Suprapubic skin (tissue), 4 donors: ENCODE measurements at regions not wholly inside any gene's neighbourhood (a gene's known extent, or its start where the extent isn't known, plus 50 kb on each side); places are given as distances from the start of the nearest gene placed in this dataset.

Source experiments
- POLR2A ChIP-seq, 2 donors: fragments of 450-650 bp; IDR thresholded peaks; one replicate each; pipeline ENCODE4 v1.6.1; 2017; ENCODE audit warnings: antibody characterized with exemption in 2 of 2, mild to moderate bottlenecking in 2 of 2, moderate library complexity in 2 of 2
- POLR2AphosphoS5 ChIP-seq, 3 donors: sonication (generic); formaldehyde crosslinking; IDR thresholded peaks; one replicate each; pipeline ENCODE4 v1.6.1; 2017; ENCODE audit warnings: antibody characterized with exemption in 3 of 3
- TF ChIP-seq, protein P1 (sequence below), 2 donors: fragments of 200-600 bp in 1 of 2; fragments of 450-650 bp in 1 of 2; sonication (generic) in 1 of 2; IDR thresholded peaks; one replicate each; pipeline ENCODE4 v1.5.1; 2016 to 2019; ENCODE audit warnings: antibody characterized with exemption in 2 of 2, mild to moderate bottlenecking in 1 of 2, moderate library complexity in 1 of 2

DNA sequence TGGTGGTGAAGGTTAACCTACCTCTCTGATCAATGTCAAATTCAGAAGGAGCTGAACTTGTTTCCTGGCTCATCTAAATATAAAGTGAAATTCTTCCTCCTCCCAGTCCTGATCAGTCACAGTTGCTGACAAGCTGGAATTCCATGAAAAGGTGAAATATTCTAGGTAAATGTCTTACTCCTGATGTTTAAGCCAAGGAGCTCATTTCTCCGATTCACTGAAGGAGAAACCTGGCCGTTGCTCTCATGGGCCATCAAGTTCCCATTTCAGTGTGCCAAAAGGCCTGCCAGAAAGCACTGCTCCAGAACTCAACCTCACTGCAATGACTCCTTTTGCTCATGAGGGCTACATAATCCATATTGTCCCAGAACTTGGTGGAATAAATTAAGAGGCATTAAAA is 707.5 kb downstream of the GALC start:
- TF ChIP-seq, protein P1, sequence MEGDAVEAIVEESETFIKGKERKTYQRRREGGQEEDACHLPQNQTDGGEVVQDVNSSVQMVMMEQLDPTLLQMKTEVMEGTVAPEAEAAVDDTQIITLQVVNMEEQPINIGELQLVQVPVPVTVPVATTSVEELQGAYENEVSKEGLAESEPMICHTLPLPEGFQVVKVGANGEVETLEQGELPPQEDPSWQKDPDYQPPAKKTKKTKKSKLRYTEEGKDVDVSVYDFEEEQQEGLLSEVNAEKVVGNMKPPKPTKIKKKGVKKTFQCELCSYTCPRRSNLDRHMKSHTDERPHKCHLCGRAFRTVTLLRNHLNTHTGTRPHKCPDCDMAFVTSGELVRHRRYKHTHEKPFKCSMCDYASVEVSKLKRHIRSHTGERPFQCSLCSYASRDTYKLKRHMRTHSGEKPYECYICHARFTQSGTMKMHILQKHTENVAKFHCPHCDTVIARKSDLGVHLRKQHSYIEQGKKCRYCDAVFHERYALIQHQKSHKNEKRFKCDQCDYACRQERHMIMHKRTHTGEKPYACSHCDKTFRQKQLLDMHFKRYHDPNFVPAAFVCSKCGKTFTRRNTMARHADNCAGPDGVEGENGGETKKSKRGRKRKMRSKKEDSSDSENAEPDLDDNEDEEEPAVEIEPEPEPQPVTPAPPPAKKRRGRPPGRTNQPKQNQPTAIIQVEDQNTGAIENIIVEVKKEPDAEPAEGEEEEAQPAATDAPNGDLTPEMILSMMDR (IDR thresholded peaks at IDR 0.05): no peak
- no peak for TF ChIP-seq POLR2A (IDR thresholded peaks at IDR 0.05)
- TF ChIP-seq POLR2AphosphoS5 (IDR thresholded peaks at IDR 0.05): no peak
